ENCODE measurements at regions not wholly inside any gene's neighbourhood (a gene's known extent, or its start where the extent isn't known, plus 50 kb on each side); places are given as distances from the start of the nearest gene placed in this dataset.

GRCh38 chrX:115911967-115912366 is 258.6 kb upstream of the AGTR2 start:
- Histone ChIP-seq H4K20me1 (ENCODE audit: insufficient read depth) (no peaks in the 10 kb centered on the region), H3K36me3 (ENCODE audit: control insufficient read depth in 1 of 2, insufficient read depth in 2 of 2, low read length in 2 of 2) (no peaks in the 10 kb centered on the region), H3K4me2 (ENCODE audit: low read length) (no peak overlapping the region), H3K9me2 (ENCODE audit: insufficient read depth) (no peaks in the 10 kb centered on the region), H3K79me2 (ENCODE audit: insufficient read depth, low read length) (peaks cover 53% of the 10 kb centered on the region), H3K27me3 (ENCODE audit: insufficient read depth, low read length) (no peaks in the 10 kb centered on the region), H3K9ac (ENCODE audit: low read length) (no peak overlapping the region), H2AFZ (ENCODE audit: low read depth, low read length, poor library complexity, severe bottlenecking) (no peak overlapping the region), H3K4me1 (ENCODE audit: control insufficient read depth in 1 of 2, insufficient read depth in 2 of 2, low read length in 2 of 2) (no peaks in the 10 kb centered on the region), H3K4me3 (replicated peaks in 1 of 2; ENCODE audit: low read depth in 1 of 2, low read length in 2 of 2) (no peak overlapping the region), H3K27ac (ENCODE audit: low read depth, low read length) (no peak overlapping the region), H3K9me3 (ENCODE audit: control insufficient read depth in 1 of 2, insufficient read depth in 1 of 2, low read depth in 1 of 2, low read length in 2 of 2) (peaks cover 0 to 4% of the 10 kb centered on the region in 2 experiments; a peak in 1 of 4 replicates)
- DNase-seq (ENCODE audit: low read depth, low spot score) (no peak), ATAC-seq (no peak)
- BruUV-seq (replicated peaks) = no TSS peak
- TF ChIP-seq TCF7L2 (IDR thresholded peaks at IDR 0.05; ENCODE audit: borderline replicate concordance, extremely low read depth, insufficient read depth, insufficient read length) (no peak), ZNF274 (IDR thresholded peaks at IDR 0.05; ENCODE audit: low read depth, low read length) (no peak), CBX3 (IDR thresholded peaks at IDR 0.05; ENCODE audit: low read depth) (no peak), SRF (IDR thresholded peaks at IDR 0.05; ENCODE audit: low read depth) (no peak), RAD21 (IDR thresholded peaks at IDR 0.05; ENCODE audit: low read depth) (no peak), CEBPB (IDR thresholded peaks at IDR 0.05; ENCODE audit: low read depth) (no peak)
- CTCF ChIA-PET = no interaction called here
- RAD21 ChIA-PET (ENCODE audit: low non-redundant PET in 1 of 2, low total read pairs in 2 of 2, uncharacterized antibody in 2 of 2, unreplicated experiment in 2 of 2) = no interaction called here
- POLR2A ChIA-PET = no interaction called here
- intact Hi-C loops (cut with micrococcal nuclease) = no loop called here

GRCh38 chrX:115912372-115912897 is 258.1 kb upstream of the AGTR2 start:
- no peak overlapping the region for H3K4me3 ChIP-seq (replicated peaks in 1 of 2; ENCODE audit: low read depth in 1 of 2, low read length in 2 of 2)
- no peak for DNase-seq (ENCODE audit: low read depth, low spot score)
- no peak overlapping the region for H3K4me2 ChIP-seq (ENCODE audit: low read length)
- H3K4me1 ChIP-seq (ENCODE audit: control insufficient read depth in 1 of 2, insufficient read depth in 2 of 2, low read length in 2 of 2) = no peaks in the 10 kb centered on the region
- POLR2A ChIA-PET = no interaction called here
- RAD21 ChIA-PET (ENCODE audit: low non-redundant PET in 1 of 2, low total read pairs in 2 of 2, uncharacterized antibody in 2 of 2, unreplicated experiment in 2 of 2) = no interaction called here
- peaks cover 53% of the 10 kb centered on the region for H3K79me2 ChIP-seq (ENCODE audit: insufficient read depth, low read length)
- intact Hi-C loops (cut with micrococcal nuclease) = no loop called here
- H3K9me3 ChIP-seq (ENCODE audit: control insufficient read depth in 1 of 2, insufficient read depth in 1 of 2, low read depth in 1 of 2, low read length in 2 of 2) = peaks cover 0 to 4% of the 10 kb centered on the region in 2 experiments; a peak in 1 of 4 replicates
- no TSS peak for BruUV-seq (replicated peaks)
- no peaks in the 10 kb centered on the region for H3K27me3 ChIP-seq (ENCODE audit: insufficient read depth, low read length)
- no peaks in the 10 kb centered on the region for H3K36me3 ChIP-seq (ENCODE audit: control insufficient read depth in 1 of 2, insufficient read depth in 2 of 2, low read length in 2 of 2)
- CTCF ChIA-PET = no interaction called here
- ATAC-seq = no peak
- no peaks in the 10 kb centered on the region for H4K20me1 ChIP-seq (ENCODE audit: insufficient read depth)
- H2AFZ ChIP-seq (ENCODE audit: low read depth, low read length, poor library complexity, severe bottlenecking) = no peak overlapping the region
- no peak overlapping the region for H3K9ac ChIP-seq (ENCODE audit: low read length)
- H3K27ac ChIP-seq (ENCODE audit: low read depth, low read length) = no peak overlapping the region
- H3K9me2 ChIP-seq (ENCODE audit: insufficient read depth) = no peaks in the 10 kb centered on the region
- TF ChIP-seq ZFX (IDR thresholded peaks at IDR 0.05) (no peak), SIN3A (IDR thresholded peaks at IDR 0.05; ENCODE audit: low read depth) (no peak), CBX3 (IDR thresholded peaks at IDR 0.05; ENCODE audit: low read depth) (no peak), CTCF (IDR thresholded peaks at IDR 0.05 in 2 of 3, conservative IDR thresholded peaks at IDR 0.05 in 1 of 3; ENCODE audit: borderline replicate concordance in 1 of 3, insufficient read depth in 1 of 3, low read depth in 2 of 3, low read length in 2 of 3) (peak in 2 of 3 experiments; percentile 12 to 17; a peak in 1 of 6 replicates)
